ENCODE measurements at regions not wholly inside any gene's neighbourhood (a gene's known extent, or its start where the extent isn't known, plus 50 kb on each side); places are given as distances from the start of the nearest gene placed in this dataset.

GRCh38 chr5:83839256-83839655, 118.6 kb upstream of the HAPLN1 start:
- no peaks in the 10 kb centered on the region for H3K27me3 ChIP-seq
- no peaks in the 10 kb centered on the region for H3K9me3 ChIP-seq
- no peak overlapping the region for H3K4me3 ChIP-seq
- no peaks in the 10 kb centered on the region for H3K4me1 ChIP-seq
- no peak overlapping the region for H3K27ac ChIP-seq
- DNase-seq, result no peak
- no peak for ATAC-seq
- TF ChIP-seq CTCF (IDR thresholded peaks at IDR 0.05) (no peak), POLR2A (IDR thresholded peaks at IDR 0.05) (no peak)
- intact Hi-C loops (cut with DNase I), result no loop called here
- H3K36me3 ChIP-seq, result no peaks in the 10 kb centered on the region
- 66 to 79% (median 76%) methylated on average over 2 of the region's 2 CpGs for WGBS, 4 donors

GRCh38 chr5:83837265-83837907, 116.7 kb upstream of the HAPLN1 start:
- Histone ChIP-seq H3K4me1 (no peaks in the 10 kb centered on the region), H3K27me3 (no peaks in the 10 kb centered on the region), H3K4me3 (no peak overlapping the region), H3K36me3 (no peaks in the 10 kb centered on the region), H3K27ac (no peak overlapping the region), H3K9me3 (no peaks in the 10 kb centered on the region)
- intact Hi-C loops (cut with DNase I), result no loop called here
- 68 to 79% (median 71%) methylated on average over 4 of the region's 4 CpGs for WGBS, 4 donors
- no peak for DNase-seq
- TF ChIP-seq POLR2A (IDR thresholded peaks at IDR 0.05) (no peak), CTCF (IDR thresholded peaks at IDR 0.05) (no peak)
- no peak for ATAC-seq

- Histone ChIP-seq H3K36me3 (no peaks in the 10 kb centered on the region), H3K27me3 (no peaks in the 10 kb centered on the region), H3K9me3 (peaks cover 0 to 7% (median 0%) of the 10 kb centered on the region in 12 donors), H3K27ac (no peak overlapping the region), H3K4me3 (no peak overlapping the region), H3K4me1 (no peaks in the 10 kb centered on the region)
- intact Hi-C loops (cut with DNase I), result no loop called here
- DNase-seq (no peak), ATAC-seq (no peak)
- TF ChIP-seq POLR2A (IDR thresholded peaks at IDR 0.05), result no peak
- TF ChIP-seq CTCF (IDR thresholded peaks at IDR 0.05), result no peak
- WGBS, 4 donors, result 93 to 94% (median 93%) methylated on average over 5 of the region's 5 CpGs
Measured at GRCh38 chr5:83834306-83834705, 113.7 kb upstream of the HAPLN1 start.

GRCh38 chr5:83831834-83832233, 111.2 kb upstream of the HAPLN1 start:
- H3K27me3 ChIP-seq, result no peaks in the 10 kb centered on the region
- no peak overlapping the region for H3K4me3 ChIP-seq
- no peaks in the 10 kb centered on the region for H3K36me3 ChIP-seq
- H3K9me3 ChIP-seq, result peaks cover 0 to 7% (median 0%) of the 10 kb centered on the region in 12 donors
- WGBS, 4 donors, result 84 to 92% (median 87%) methylated on average over 1 of the region's 1 CpG
- H3K27ac ChIP-seq, result no peak overlapping the region
- DNase-seq, result no peak
- TF ChIP-seq POLR2A (IDR thresholded peaks at IDR 0.05) (no peak), CTCF (IDR thresholded peaks at IDR 0.05) (no peak)
- no peak for ATAC-seq
- intact Hi-C loops (cut with DNase I), result no loop called here
- no peaks in the 10 kb centered on the region for H3K4me1 ChIP-seq

Data from heart left ventricle (tissue), 16 donors.